HAP-1 (cell line): ENCODE measurements at regions not wholly inside any gene's neighbourhood (a gene's known extent, or its start where the extent isn't known, plus 50 kb on each side); places are given as distances from the start of the nearest gene placed in this dataset.
"Not testable (repeated sequence)": the region's sequence is repeated elsewhere in the genome, so short reads cannot be mapped to it uniquely, and the experiment has no call there.

Experiments
- DNase-seq, 2 experiments: peaks; one replicate each; pipeline ENCODE4 v3.0.0-alpha.2; 2016 to 2020; ENCODE audit warnings: low spot score in 2 of 2
- H3K27me3 ChIP-seq: fragments of 250-450 bp; sonication (Bioruptor Pico); 2 replicates; pipeline ENCODE4 v1.5.1; 2020; ENCODE audit warnings: low read depth, mild to moderate bottlenecking, moderate library complexity
- H3K36me3 ChIP-seq: fragments of 250-450 bp; sonication (Bioruptor Pico); replicated peaks from 2 replicates; pipeline ENCODE4 v1.5.1; 2020; ENCODE audit warnings: mild to moderate bottlenecking
- H3K4me1 ChIP-seq: fragments of 250-450 bp; sonication (Bioruptor Pico); 2 replicates; pipeline ENCODE4 v1.5.1; 2020; ENCODE audit warnings: mild to moderate bottlenecking
- H3K4me3 ChIP-seq: fragments of 250-450 bp; sonication (Bioruptor Pico); 2 replicates; pipeline ENCODE4 v1.5.1; 2020; ENCODE audit warnings: mild to moderate bottlenecking, moderate library complexity
- H3K9me3 ChIP-seq: fragments of 250-450 bp; sonication (Bioruptor Pico); 2 replicates; pipeline ENCODE4 v1.5.1; 2020; ENCODE audit warnings: mild to moderate bottlenecking, moderate library complexity
- in situ Hi-C: fragments of 300-500 bp; cut with MboI; formaldehyde crosslinking; loops from 3 replicates; pipeline ENCODE4 v1.14.3; 2020; ENCODE audit warnings: low sequenced_read_pairs, inconsistent platforms, mixed read lengths

DNA sequence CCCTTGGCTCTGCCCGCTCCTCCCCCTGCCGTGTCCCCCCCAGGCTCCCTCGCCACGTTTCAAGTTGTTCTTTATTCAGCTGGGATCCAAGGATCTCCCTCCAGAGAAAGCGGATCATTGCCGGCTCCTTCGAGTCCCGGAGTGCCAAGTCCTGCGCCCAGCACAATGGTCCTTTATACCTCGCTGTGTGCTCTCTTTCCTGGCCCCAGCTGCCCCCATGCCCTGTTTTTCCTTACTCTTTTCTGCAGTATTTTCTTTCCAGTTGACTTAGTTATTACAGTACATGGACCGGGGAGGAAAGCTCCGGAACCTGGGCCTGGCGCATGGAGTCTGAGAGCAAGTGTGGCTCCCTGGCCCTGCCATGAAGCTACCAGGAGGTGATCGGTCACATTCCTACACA is 88.1 kb upstream of the KMT2C start:
- Histone ChIP-seq H3K4me3 (no peak overlapping the region), H3K4me1 (no peaks in the 10 kb centered on the region), H3K36me3 (no peaks in the 10 kb centered on the region), H3K9me3 (no peaks in the 10 kb centered on the region), H3K27me3 (no peaks in the 10 kb centered on the region)
- no peak for DNase-seq
- in situ Hi-C loops = no loop called here

DNA sequence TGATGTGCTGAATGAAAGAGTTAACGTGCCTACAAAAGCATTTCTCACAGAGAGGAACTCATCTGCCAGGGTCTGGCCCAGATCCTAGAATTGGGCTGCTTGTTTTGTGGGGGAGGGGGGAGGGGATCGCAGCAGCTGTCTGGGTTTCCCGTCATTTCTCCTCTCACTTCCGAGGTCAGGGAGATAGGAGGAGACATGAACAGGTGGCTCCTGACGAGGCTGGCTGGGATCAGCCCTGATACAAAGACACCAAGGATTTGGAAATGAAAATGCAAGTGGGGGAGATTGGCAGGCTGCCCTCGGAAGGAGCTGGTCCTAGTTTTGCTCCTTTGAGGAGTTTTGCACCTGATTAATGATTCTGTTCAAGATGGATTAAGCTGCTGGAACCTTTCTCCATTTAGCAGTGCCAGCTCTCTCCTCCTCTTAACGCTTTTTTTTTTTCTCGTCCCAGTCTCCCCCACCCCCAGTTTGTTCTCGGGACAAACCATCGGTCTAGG is 86.8 kb upstream of the KMT2C start:
- H3K27me3 ChIP-seq = no peaks in the 10 kb centered on the region
- H3K4me1 ChIP-seq = no peaks in the 10 kb centered on the region
- H3K4me3 ChIP-seq = no peak overlapping the region
- in situ Hi-C loops = no loop called here
- no peaks in the 10 kb centered on the region for H3K9me3 ChIP-seq
- DNase-seq = peak in 1 of 2 experiments; percentile 21
- H3K36me3 ChIP-seq = no peaks in the 10 kb centered on the region

DNA sequence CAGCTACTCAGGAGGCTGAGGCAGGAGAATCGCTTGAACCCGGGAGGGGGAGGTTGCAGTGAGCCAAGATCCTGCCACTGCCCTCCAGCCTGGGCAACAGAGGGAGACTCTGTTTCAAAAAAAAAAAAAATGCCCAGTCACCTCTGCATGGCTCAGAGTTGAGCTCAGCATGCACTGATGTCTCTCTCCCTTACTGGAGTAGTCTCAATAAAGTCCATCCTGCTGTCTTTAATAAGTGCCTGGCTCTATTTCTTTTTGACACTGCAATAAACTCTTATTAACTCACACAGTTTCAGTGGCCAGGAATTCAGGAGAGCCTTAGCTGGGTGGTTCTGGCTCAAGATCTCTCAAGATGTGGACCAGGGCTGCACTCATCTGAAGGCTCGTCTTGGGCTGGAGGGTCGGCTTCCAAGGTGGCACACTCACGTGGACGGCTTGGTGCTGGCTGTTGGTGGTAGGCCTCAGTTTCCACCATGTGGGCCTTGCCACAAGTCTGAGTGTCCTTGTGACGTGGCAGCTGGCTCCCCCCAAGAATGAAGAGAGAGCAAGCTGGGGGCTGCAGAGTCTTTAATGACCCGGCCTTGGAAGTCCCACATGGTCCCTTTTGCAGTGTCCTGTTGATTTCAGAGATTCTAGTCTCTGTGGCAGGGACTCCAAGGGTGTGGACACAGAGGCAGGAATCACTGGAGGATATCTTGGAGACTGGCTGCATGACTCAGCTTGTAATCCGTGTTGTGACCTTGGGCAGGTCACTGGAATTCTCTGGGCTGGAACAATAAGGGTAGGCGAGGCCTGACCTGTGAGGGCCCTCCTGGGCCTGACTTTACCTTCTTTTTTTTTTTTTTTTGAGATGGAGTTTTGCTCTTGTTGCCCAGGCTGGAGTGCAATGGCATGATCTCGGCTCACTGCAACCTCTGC is 85.9 kb upstream of the KMT2C start:
- no peaks in the 10 kb centered on the region for H3K9me3 ChIP-seq
- no peaks in the 10 kb centered on the region for H3K27me3 ChIP-seq
- H3K4me3 ChIP-seq = no peak overlapping the region
- in situ Hi-C loops = no loop called here
- no peaks in the 10 kb centered on the region for H3K36me3 ChIP-seq
- H3K4me1 ChIP-seq = no peaks in the 10 kb centered on the region
- peak in 1 of 2 experiments; percentile 12 for DNase-seq

DNA sequence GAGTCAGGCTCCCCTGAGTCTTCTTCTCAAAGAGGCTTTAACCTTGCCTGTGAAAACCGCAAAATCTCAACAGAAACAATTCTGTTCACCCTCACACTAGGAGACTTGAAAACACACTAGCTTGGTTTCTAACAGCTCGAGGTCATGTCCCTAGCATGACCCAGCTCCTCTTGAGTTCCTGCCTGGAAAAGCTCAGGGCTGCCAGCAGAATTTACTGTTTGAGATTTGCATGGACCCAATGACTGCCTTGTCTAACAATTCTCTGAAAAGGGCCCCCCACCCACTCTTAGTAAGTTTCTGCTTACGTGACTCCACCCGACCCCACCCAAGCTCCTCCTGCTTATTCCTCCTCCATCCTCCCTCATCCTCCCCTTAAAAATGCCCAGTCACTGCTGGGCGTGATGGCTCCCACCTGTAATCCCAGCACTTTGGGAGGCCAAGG is 85.1 kb upstream of the KMT2C start:
- no peaks in the 10 kb centered on the region for H3K27me3 ChIP-seq
- H3K36me3 ChIP-seq = no peaks in the 10 kb centered on the region
- no peak for DNase-seq
- in situ Hi-C loops = no loop called here
- H3K4me1 ChIP-seq = no peaks in the 10 kb centered on the region
- no peaks in the 10 kb centered on the region for H3K9me3 ChIP-seq
- no peak overlapping the region for H3K4me3 ChIP-seq

DNA sequence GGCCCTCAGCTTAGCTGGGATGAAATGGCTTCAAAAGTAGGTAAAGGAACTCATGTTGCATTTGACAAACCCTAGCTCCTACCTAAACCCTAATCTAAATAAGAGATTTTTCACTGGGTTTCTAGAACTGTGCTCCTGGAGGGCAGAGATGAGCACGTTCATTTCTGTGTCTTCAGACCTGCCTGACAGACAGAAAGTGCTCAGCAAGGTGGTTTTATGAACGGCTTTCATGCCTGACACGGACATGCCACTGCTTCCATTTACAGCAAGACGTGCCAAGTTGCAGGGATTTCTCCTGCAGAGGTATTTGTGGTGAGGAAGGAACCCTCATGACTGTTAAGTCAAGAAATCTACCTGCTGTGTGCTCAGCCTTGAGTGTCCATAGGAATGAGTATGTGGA is 83.5 kb upstream of the KMT2C start:
- no peaks in the 10 kb centered on the region for H3K4me1 ChIP-seq
- no peaks in the 10 kb centered on the region for H3K9me3 ChIP-seq
- H3K27me3 ChIP-seq = no peaks in the 10 kb centered on the region
- no peaks in the 10 kb centered on the region for H3K36me3 ChIP-seq
- no peak for DNase-seq
- in situ Hi-C loops = no loop called here
- no peak overlapping the region for H3K4me3 ChIP-seq

DNA sequence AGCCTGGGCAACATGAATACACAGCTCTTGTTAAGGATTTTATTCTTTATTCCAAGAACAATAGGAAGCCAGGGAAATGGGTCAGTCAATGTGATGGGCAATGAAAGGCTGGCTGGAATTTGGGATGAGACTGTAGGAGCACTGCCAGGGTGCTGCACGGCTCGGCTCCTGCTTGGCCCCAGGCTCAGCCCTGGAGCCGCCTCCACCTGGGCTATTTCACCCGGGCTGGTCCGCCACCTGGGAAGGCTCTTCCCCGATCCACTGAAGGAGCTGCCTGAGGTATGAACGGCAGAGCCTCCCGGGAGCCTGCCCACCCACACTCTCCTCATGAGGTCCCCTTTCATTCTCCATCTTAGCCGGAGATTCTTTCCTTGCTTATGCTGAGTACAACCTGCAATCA is 80.4 kb upstream of the KMT2C start:
- in situ Hi-C loops = no loop called here
- DNase-seq = no peak
- Histone ChIP-seq H3K9me3 (no peaks in the 10 kb centered on the region), H3K27me3 (no peaks in the 10 kb centered on the region), H3K4me1 (no peaks in the 10 kb centered on the region), H3K36me3 (no peaks in the 10 kb centered on the region), H3K4me3 (no peak overlapping the region)

DNA sequence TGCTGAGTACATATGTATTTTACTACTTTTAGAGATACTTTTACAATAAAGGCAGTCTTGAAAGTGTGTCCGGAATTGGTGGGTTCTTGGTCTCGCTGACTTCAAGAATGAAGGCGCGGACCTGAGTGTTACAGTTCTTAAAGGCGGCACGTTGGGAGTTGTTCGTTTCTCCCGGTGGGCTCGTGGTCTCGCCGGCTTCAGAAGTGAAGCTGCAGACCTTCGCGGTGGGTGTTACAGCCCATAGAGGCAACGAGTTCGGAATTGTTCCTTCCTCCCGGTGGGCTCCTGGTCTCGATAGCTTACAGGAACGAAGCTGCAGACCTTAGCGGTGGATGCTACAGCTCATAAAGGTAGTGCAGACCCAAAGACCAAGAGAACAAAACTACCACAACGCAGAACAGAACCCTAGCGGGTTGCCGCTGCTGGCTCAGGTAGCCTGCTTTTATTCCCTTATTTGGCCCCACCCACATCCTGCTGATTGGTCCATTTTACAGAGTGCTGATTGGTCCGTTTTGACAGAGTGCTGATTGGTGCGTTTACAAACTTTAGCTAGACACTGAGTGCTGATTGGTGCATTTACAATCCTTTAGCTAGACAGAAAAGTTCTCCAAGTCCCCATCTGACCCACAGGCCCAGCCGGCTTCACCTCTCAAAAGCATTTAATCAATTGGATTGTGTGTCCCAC is 79.6 kb upstream of the KMT2C start:
- H3K27me3 ChIP-seq, H3K4me3 ChIP-seq, in situ Hi-C loops, H3K9me3 ChIP-seq, DNase-seq, H3K4me1 ChIP-seq, H3K36me3 ChIP-seq: not testable (repeated sequence)

DNA sequence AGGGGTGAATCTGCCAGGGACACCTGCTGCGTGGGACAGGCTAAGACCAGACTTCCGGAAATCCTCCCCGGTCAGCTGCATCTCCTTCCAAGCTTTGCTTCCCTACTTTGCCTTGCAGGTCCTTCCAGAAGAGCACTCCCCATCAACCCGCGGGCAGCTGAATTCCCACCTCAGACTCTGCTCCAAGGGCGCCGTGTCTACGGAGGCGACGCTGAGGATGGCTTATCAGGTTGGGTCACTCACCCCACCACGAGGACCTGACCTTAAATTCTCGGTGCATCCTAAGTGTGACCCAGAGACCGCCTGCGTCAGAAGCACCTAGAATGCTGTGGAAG is 78.9 kb upstream of the KMT2C start:
- Histone ChIP-seq H3K36me3 (no peaks in the 10 kb centered on the region), H3K27me3 (no peaks in the 10 kb centered on the region), H3K4me1 (no peaks in the 10 kb centered on the region), H3K4me3 (no peak overlapping the region), H3K9me3 (no peaks in the 10 kb centered on the region)
- DNase-seq = no peak
- in situ Hi-C loops = no loop called here

DNA sequence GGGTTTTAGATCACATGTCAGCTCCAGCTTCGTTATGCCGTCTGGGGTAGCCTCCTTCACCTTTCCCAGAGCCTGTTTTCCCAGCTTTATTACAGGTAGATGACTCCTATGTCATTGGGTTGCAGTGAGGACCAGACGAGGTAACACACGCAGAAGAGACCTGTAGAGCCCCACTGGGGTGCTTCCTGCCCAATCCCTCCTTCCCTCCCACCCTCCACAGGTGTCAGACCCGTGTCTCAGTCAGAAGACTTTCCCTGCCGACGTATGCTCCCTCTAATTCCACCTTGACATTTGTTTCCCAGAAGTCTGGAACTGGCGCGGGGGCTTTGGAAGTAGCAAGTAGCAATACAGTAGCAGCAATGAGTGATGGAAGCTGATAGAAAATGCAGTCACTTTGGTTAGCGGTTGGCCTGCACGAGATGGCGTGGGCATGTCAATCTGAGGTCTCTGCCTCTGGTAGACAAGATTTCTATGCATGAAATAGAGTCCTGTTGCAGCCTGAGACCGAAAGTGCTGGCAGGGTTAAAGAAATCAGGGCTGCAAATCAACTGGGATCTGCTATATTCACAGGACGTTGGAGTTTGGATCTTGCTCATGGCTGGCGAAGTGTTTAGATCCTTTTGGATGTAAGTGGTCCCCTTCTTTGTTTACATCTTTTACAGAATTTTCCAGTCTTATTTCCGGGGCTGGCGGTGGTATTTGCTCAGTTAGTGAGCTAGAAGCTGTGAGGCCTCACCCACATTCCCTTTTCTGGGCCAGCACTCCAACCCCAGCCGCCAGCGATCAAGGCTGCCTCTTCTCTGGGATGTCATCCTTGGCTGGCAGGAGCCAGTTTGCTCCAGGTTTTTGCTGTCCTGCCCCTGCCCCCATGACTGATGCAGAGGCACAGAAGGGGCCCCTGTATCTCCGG is 78.3 kb upstream of the KMT2C start:
- Histone ChIP-seq H3K9me3 (no peaks in the 10 kb centered on the region), H3K4me1 (no peaks in the 10 kb centered on the region), H3K27me3 (no peaks in the 10 kb centered on the region), H3K36me3 (no peaks in the 10 kb centered on the region), H3K4me3 (no peak overlapping the region)
- no peak for DNase-seq
- in situ Hi-C loops = no loop called here

DNA sequence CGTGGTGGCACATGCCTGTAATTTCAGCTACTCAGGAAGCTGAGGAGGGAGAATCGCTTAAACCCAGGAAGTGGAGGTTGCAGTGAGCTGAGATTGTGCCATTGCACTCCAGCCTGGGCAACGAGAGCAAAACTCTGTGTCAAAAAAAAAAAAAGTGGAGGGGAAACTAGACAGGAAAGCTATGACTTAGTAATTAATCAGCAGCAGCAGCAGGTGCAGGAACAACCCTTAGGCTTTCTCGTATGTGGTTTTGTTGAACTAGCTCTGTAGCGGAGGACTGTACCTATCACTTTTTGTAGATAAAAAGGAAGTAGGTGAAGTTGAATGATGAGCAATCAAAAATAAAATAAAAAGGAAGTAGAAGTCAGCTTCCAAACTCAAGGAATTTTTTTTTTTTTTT is 76.9 kb upstream of the KMT2C start:
- Histone ChIP-seq H3K36me3 (no peaks in the 10 kb centered on the region), H3K4me3 (no peak overlapping the region), H3K9me3 (no peaks in the 10 kb centered on the region), H3K27me3 (no peaks in the 10 kb centered on the region), H3K4me1 (no peaks in the 10 kb centered on the region)
- in situ Hi-C loops = no loop called here
- DNase-seq = no peak

DNA sequence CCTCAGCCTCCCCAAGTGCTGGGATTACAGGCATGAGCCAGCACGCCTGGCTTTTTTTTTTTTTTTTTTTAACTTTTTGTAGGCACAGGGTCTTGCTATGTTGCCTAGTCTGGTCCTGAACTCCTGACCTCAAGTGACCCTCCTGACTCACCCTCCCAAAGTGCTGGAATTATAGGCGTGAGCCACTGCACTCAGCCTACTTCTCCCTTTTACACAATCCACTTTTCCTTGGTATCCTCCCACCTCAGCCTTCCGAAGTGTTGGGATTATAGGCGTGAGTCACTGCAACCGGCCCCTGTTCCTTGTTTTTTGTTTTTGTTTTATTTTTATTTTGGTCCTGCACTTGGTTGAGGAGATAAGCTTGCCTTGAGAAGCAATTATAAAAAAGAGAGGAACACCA is 75.9 kb upstream of the KMT2C start:
- Histone ChIP-seq H3K27me3 (no peaks in the 10 kb centered on the region), H3K4me1 (no peaks in the 10 kb centered on the region), H3K36me3 (no peaks in the 10 kb centered on the region), H3K9me3 (no peaks in the 10 kb centered on the region), H3K4me3 (no peak overlapping the region)
- no peak for DNase-seq
- in situ Hi-C loops = no loop called here

DNA sequence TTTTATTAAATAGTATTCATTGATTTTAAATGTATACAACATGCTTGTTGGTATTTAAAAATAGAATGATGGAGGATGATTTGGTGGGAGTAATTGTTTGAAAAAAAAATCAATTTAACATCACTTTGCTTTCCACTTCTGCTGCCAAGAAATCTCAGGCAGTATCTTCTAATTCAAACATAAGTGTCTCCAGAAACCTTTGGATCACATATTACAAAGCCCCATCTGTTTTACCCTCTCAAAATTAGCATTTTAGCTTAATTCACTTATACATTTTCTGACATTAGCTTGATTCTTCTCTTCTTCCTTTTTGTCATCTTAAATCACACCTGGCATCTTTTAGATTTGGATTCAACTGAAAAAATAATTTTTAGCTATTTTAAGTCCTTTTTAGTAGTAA is 72.9 kb upstream of the KMT2C start:
- H3K9me3 ChIP-seq = no peaks in the 10 kb centered on the region
- in situ Hi-C loops = no loop called here
- no peaks in the 10 kb centered on the region for H3K4me1 ChIP-seq
- H3K27me3 ChIP-seq = no peaks in the 10 kb centered on the region
- H3K4me3 ChIP-seq = no peak overlapping the region
- no peaks in the 10 kb centered on the region for H3K36me3 ChIP-seq
- DNase-seq = no peak

DNA sequence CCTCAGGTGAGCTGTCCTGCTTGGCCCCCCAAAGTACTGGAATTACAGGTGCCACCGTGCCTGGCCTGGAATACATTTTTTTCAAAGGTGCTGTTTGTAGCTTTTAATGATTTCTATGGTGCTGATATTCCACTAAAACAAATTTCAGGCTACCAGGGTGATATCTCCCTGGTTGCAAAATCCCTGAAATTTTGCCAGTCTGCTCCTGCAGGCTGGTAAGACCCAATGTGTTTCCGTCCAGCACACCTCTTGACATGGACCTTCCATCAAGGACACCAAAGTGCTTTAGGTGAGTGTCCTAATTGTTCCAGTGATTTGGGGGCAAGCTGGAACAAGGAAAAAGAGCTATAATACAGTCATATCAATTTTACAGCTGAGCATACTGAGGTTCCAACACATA is 69.8 kb upstream of the KMT2C start:
- in situ Hi-C loops = no loop called here
- no peaks in the 10 kb centered on the region for H3K36me3 ChIP-seq

More for the DNA sequence above, 69.8 kb upstream of the KMT2C start:
- DNase-seq = no peak
- Histone ChIP-seq H3K4me3 (no peak overlapping the region), H3K4me1 (no peaks in the 10 kb centered on the region), H3K27me3 (no peaks in the 10 kb centered on the region), H3K9me3 (no peaks in the 10 kb centered on the region)
